Testis (tissue), 2 donors: ENCODE measurements at regions not wholly inside any gene's neighbourhood (a gene's known extent, or its start where the extent isn't known, plus 50 kb on each side); places are given as distances from the start of the nearest gene placed in this dataset.

Experiments
- DNase-seq: peaks from one replicate; pipeline ENCODE4 v3.0.0-alpha.2; 2019
- H3K27ac ChIP-seq, 2 donors: fragments of 200-600 bp; sonication (generic); one replicate each; pipeline ENCODE4 v1.5.1; 2019
- H3K27me3 ChIP-seq: fragments of 200-600 bp; sonication (generic); one replicate; pipeline ENCODE4 v1.5.1; 2019
- H3K36me3 ChIP-seq: fragments of 200-600 bp; sonication (generic); one replicate; pipeline ENCODE4 v1.5.1; 2017; ENCODE audit warnings: low read depth; ENCODE audit errors: missing control alignments
- H3K4me1 ChIP-seq: fragments of 200-600 bp; sonication (generic); one replicate; pipeline ENCODE4 v1.5.1; 2019
- H3K4me3 ChIP-seq, 2 donors: fragments of 200-600 bp; sonication (generic); one replicate each; pipeline ENCODE4 v1.5.1; 2017 to 2019
- H3K9me3 ChIP-seq: fragments of 200-600 bp; sonication (generic); one replicate; pipeline ENCODE4 v1.5.1; 2017
- CTCF ChIP-seq, 3 experiments: fragments of 450-650 bp in 2 of 3; fragments of 200-600 bp in 1 of 3; sonication (generic) in 1 of 3; IDR thresholded peaks; one replicate each; pipeline ENCODE4 v1.5.1; 2016 to 2019; ENCODE audit warnings: antibody characterized with exemption in 3 of 3, mild to moderate bottlenecking in 2 of 3, moderate library complexity in 1 of 3
- POLR2A ChIP-seq: fragments of 450-650 bp; IDR thresholded peaks from one replicate; pipeline ENCODE4 v1.6.1; 2017; ENCODE audit warnings: antibody characterized with exemption, mild to moderate bottlenecking, moderate library complexity
- WGBS, 2 donors: methylation state at CpG; one replicate each; pipeline ENCODE4 v1.1.5; 2018; 5-methylcytosine and 5-hydroxymethylcytosine counted together
- intact Hi-C: fragments of 100-400 bp; cut with DNase I; formaldehyde crosslinking; loops from one replicate; pipeline ENCODE4 v1.15.1; 2023; ENCODE audit warnings: low total_unique reads

- no peak overlapping the region for H3K27ac ChIP-seq
- H3K36me3 ChIP-seq: no peaks in the 10 kb centered on the region
- 70 to 73% methylated on average over 3 of the region's 3 CpGs for WGBS, 2 donors
- H3K4me1 ChIP-seq: no peaks in the 10 kb centered on the region
- intact Hi-C loops: no loop called here
- DNase-seq: no peak
- TF ChIP-seq CTCF (IDR thresholded peaks at IDR 0.05) (no peak), POLR2A (no peak)
- H3K4me3 ChIP-seq: no peak overlapping the region
- H3K9me3 ChIP-seq: no peaks in the 10 kb centered on the region
- H3K27me3 ChIP-seq: no peaks in the 10 kb centered on the region
Observed at GRCh38 chr7:137165241-137165640, 178.3 kb downstream of the PTN start.

GRCh38 chr7:137164251-137164650, 179.3 kb downstream of the PTN start:
- no peaks in the 10 kb centered on the region for H3K36me3 ChIP-seq
- no peaks in the 10 kb centered on the region for H3K4me1 ChIP-seq
- H3K27ac ChIP-seq: no peak overlapping the region
- no peaks in the 10 kb centered on the region for H3K27me3 ChIP-seq
- intact Hi-C loops: no loop called here
- H3K9me3 ChIP-seq: no peaks in the 10 kb centered on the region
- 71 to 81% methylated on average over 11 to 21 of the region's 21 CpGs for WGBS, 2 donors
- TF ChIP-seq POLR2A: no peak
- no peak for TF ChIP-seq CTCF (IDR thresholded peaks at IDR 0.05)
- H3K4me3 ChIP-seq: peak overlapping the region; percentile 33 to 50
- peak; percentile 35 for DNase-seq

GRCh38 chr7:137160236-137160635, 183.3 kb downstream of the PTN start:
- 88 to 90% methylated on average over 4 of the region's 4 CpGs for WGBS, 2 donors
- no peak for DNase-seq
- Histone ChIP-seq H3K36me3 (no peaks in the 10 kb centered on the region), H3K4me1 (no peaks in the 10 kb centered on the region), H3K4me3 (no peak overlapping the region), H3K27ac (no peak overlapping the region), H3K9me3 (no peaks in the 10 kb centered on the region), H3K27me3 (no peaks in the 10 kb centered on the region)
- TF ChIP-seq CTCF (IDR thresholded peaks at IDR 0.05) (no peak), POLR2A (no peak)
- intact Hi-C loops: no loop called here

GRCh38 chr7:137157256-137157655, 186.3 kb downstream of the PTN start:
- Histone ChIP-seq H3K4me3 (no peak overlapping the region), H3K27ac (no peak overlapping the region), H3K4me1 (no peaks in the 10 kb centered on the region), H3K27me3 (no peaks in the 10 kb centered on the region), H3K9me3 (no peaks in the 10 kb centered on the region), H3K36me3 (no peaks in the 10 kb centered on the region)
- intact Hi-C loops: no loop called here
- 100% methylated on average over 1 of the region's 1 CpG for WGBS, 2 donors
- no peak for TF ChIP-seq POLR2A
- TF ChIP-seq CTCF (IDR thresholded peaks at IDR 0.05): no peak
- no peak for DNase-seq

- Histone ChIP-seq H3K4me3 (no peak overlapping the region), H3K27me3 (no peaks in the 10 kb centered on the region), H3K27ac (no peak overlapping the region), H3K9me3 (no peaks in the 10 kb centered on the region), H3K4me1 (no peaks in the 10 kb centered on the region), H3K36me3 (no peaks in the 10 kb centered on the region)
- TF ChIP-seq POLR2A: no peak
- no peak for TF ChIP-seq CTCF (IDR thresholded peaks at IDR 0.05)
- no peak for DNase-seq
- intact Hi-C loops: no loop called here
- WGBS, 2 donors: 90 to 91% methylated on average over 2 of the region's 2 CpGs
Observed at GRCh38 chr7:137151690-137152052, 191.9 kb downstream of the PTN start.
